H1 (cell line): ENCODE measurements at regions not wholly inside any gene's neighbourhood (a gene's known extent, or its start where the extent isn't known, plus 50 kb on each side); places are given as distances from the start of the nearest gene placed in this dataset.
"Not testable (repeated sequence)": the region's sequence is repeated elsewhere in the genome, so short reads cannot be mapped to it uniquely, and the experiment has no call there.

Experiments used
- CTCF ChIA-PET: fragments of 300-600 bp; sonication (Branson Sonifier 250); formaldehyde crosslinking; loops from one replicate; lab custom pipeline; 2021; ENCODE audit not compliant: partially characterized antibody; lab: Charles Lee
- POLR2A ChIA-PET: fragments of 300-600 bp; sonication (Branson Sonifier 250); formaldehyde crosslinking; loops from one replicate; lab custom pipeline; 2021; ENCODE audit warnings: inconsistent platforms; ENCODE audit not compliant: partially characterized antibody; lab: Charles Lee
- DNase-seq, 2 experiments: peaks; one replicate each; pipeline versions ENCODE4 v3.0.0 to v3.0.0-alpha.2; 2010 to 2022; ENCODE audit warnings: low spot score in 2 of 2, low read depth in 1 of 2, mixed read lengths in 1 of 2
- FAIRE-seq: peaks from 2 replicates; lab custom pipeline; 2011; peaks lifted over from hg19 to GRCh38; lab: Jason Lieb, UNC
- H2AFZ ChIP-seq: 2 replicates; pipeline ENCODE4 v1.8.1; 2012; ENCODE audit warnings: low read length, inconsistent platforms
- H2AK5ac ChIP-seq: 2 replicates; pipeline ENCODE4 v1.6.1; 2013; ENCODE audit warnings: low read depth, low read length
- H2BK120ac ChIP-seq: replicated peaks from 2 replicates; pipeline ENCODE3; 2013; ENCODE audit warnings: low read depth, low read length, inconsistent platforms
- H2BK12ac ChIP-seq: 2 replicates; pipeline ENCODE4 v1.6.1; 2013; ENCODE audit warnings: low read depth, low read length
- H2BK15ac ChIP-seq: 2 replicates; pipeline ENCODE4 v1.6.1; 2013; ENCODE audit warnings: low read length
- H2BK20ac ChIP-seq: 2 replicates; pipeline ENCODE4 v1.6.1; 2013; ENCODE audit warnings: low read length
- H2BK5ac ChIP-seq: 2 replicates; pipeline ENCODE4 v1.6.1; 2013; ENCODE audit warnings: low read depth, low read length
- H3K14ac ChIP-seq: 2 replicates; pipeline ENCODE4 v1.6.1; 2013; ENCODE audit warnings: inconsistent platforms; ENCODE audit not compliant: insufficient read length
- H3K18ac ChIP-seq: 2 replicates; pipeline ENCODE4 v1.6.1; 2013; ENCODE audit warnings: low read length; ENCODE audit errors: extremely low read depth
- H3K23ac ChIP-seq: 2 replicates; pipeline ENCODE4 v1.6.1; 2013; ENCODE audit warnings: inconsistent platforms; ENCODE audit not compliant: insufficient read length
- H3K23me2 ChIP-seq: 2 replicates; pipeline ENCODE4 v1.6.1; 2013; ENCODE audit warnings: low read depth, low read length
- H3K27ac ChIP-seq: 2 replicates; pipeline ENCODE4 v1.6.1; 2011; ENCODE audit warnings: low read depth, low read length, inconsistent platforms
- H3K27me3 ChIP-seq, 4 experiments: replicated peaks in 1 of 4; 1 replicate in 1 of 4; 2 replicates in 3 of 4; pipeline versions ENCODE4 v1.6.1 to v1.8.1; 2011 to 2013; ENCODE audit warnings: low read length in 3 of 4, mild to moderate bottlenecking in 3 of 4, inconsistent platforms in 2 of 4, mixed read lengths in 2 of 4, moderate library complexity in 1 of 4; ENCODE audit not compliant: control insufficient read depth in 3 of 4, insufficient read depth in 3 of 4; ENCODE audit errors: extremely low read depth in 1 of 4
- H3K36me3 ChIP-seq, 4 experiments: 2 replicates each; pipeline versions ENCODE4 v1.6.1 to v1.8.1; 2011 to 2013; ENCODE audit warnings: mild to moderate bottlenecking in 4 of 4, low read length in 3 of 4, moderate library complexity in 2 of 4, control low read depth in 1 of 4, inconsistent platforms in 1 of 4; ENCODE audit not compliant: insufficient read depth in 4 of 4, control insufficient read depth in 2 of 4
- H3K4ac ChIP-seq: replicated peaks from 2 replicates; pipeline ENCODE3; 2013; ENCODE audit warnings: low read length, low read depth, mixed read lengths, inconsistent platforms; ENCODE audit not compliant: insufficient read length
- H3K4me1 ChIP-seq, 4 experiments: replicated peaks in 1 of 4; 1 replicate in 1 of 4; 2 replicates in 3 of 4; pipeline versions ENCODE4 v1.6.1 to v1.8.1; 2011 to 2013; ENCODE audit warnings: low read length in 3 of 4, inconsistent platforms in 2 of 4, mixed read lengths in 1 of 4; ENCODE audit not compliant: insufficient read depth in 4 of 4, control insufficient read depth in 3 of 4
- H3K4me2 ChIP-seq, 2 experiments: 2 replicates each; pipeline versions ENCODE4 v1.6.1 to v1.8.1; 2011 to 2013; ENCODE audit warnings: low read depth in 2 of 2, low read length in 2 of 2, control low read depth in 1 of 2, inconsistent platforms in 1 of 2, mild to moderate bottlenecking in 1 of 2; ENCODE audit not compliant: insufficient read depth in 1 of 2
- H3K4me3 ChIP-seq, 4 experiments: fragments of 200-600, 300-600 bp in 1 of 4; sonication (generic), shearing (Covaris generic), sonication (Bioruptor Twin) in 1 of 4; 2 replicates each; pipeline versions ENCODE4 v1.5.1 to v1.8.1; 2011 to 2016; ENCODE audit warnings: low read length in 4 of 4, low read depth in 3 of 4, control low read depth in 2 of 4, inconsistent platforms in 2 of 4, mild to moderate bottlenecking in 2 of 4, mixed read lengths in 1 of 4, moderate library complexity in 1 of 4; ENCODE audit not compliant: insufficient read depth in 2 of 4; ENCODE audit errors: extremely low read depth in 1 of 4
- H3K56ac ChIP-seq: replicated peaks from 2 replicates; pipeline ENCODE3; 2013; ENCODE audit warnings: low read depth, mild to moderate bottlenecking, mixed read lengths, low read length, inconsistent platforms; ENCODE audit not compliant: insufficient read length
- H3K79me1 ChIP-seq: 2 replicates; pipeline ENCODE4 v1.6.1; 2013; ENCODE audit warnings: low read depth, low read length, control low read depth
- H3K79me2 ChIP-seq, 2 experiments: 2 replicates each; pipeline versions ENCODE4 v1.6.1 to v1.8.1; 2012 to 2013; ENCODE audit warnings: low read length in 2 of 2, mild to moderate bottlenecking in 2 of 2, inconsistent platforms in 1 of 2; ENCODE audit not compliant: insufficient read depth in 2 of 2, control insufficient read depth in 1 of 2
- H3K9ac ChIP-seq, 4 experiments: replicated peaks in 1 of 4; 1 replicate in 1 of 4; 2 replicates in 3 of 4; pipeline versions ENCODE4 v1.6.1 to v1.8.1; 2011 to 2013; ENCODE audit warnings: low read depth in 3 of 4, low read length in 3 of 4, control low read depth in 2 of 4, mild to moderate bottlenecking in 2 of 4, moderate library complexity in 2 of 4, inconsistent platforms in 1 of 4; ENCODE audit errors: extremely low read depth in 1 of 4
- H3K9me3 ChIP-seq, 2 experiments: 2 replicates each; pipeline versions ENCODE4 v1.6.1 to v1.8.1; 2012 to 2013; ENCODE audit warnings: mild to moderate bottlenecking in 2 of 2, moderate library complexity in 2 of 2, control low read depth in 1 of 2, inconsistent platforms in 1 of 2, low read depth in 1 of 2, low read length in 1 of 2, mixed read lengths in 1 of 2; ENCODE audit not compliant: insufficient read depth in 2 of 2
- H4K20me1 ChIP-seq, 2 experiments: replicated peaks in 1 of 2; 2 replicates each; pipeline versions ENCODE3 to v1.8.1; 2011 to 2013; ENCODE audit warnings: inconsistent platforms in 2 of 2, low read length in 2 of 2, mild to moderate bottlenecking in 1 of 2; ENCODE audit not compliant: insufficient read depth in 2 of 2, control insufficient read depth in 1 of 2
- H4K5ac ChIP-seq: 2 replicates; pipeline ENCODE4 v1.6.1; 2013; ENCODE audit warnings: low read length, low read depth, mixed read lengths, inconsistent platforms; ENCODE audit not compliant: insufficient read length
- H4K8ac ChIP-seq: 2 replicates; pipeline ENCODE4 v1.8.0; 2013; ENCODE audit warnings: mild to moderate bottlenecking, moderate library complexity, low read length, inconsistent platforms; ENCODE audit not compliant: insufficient read depth; ENCODE audit errors: extremely low read depth
- H4K91ac ChIP-seq: replicated peaks from 2 replicates; pipeline ENCODE3; 2013; ENCODE audit warnings: low read length, mixed read lengths, inconsistent platforms; ENCODE audit not compliant: insufficient read length
- whole genome bisulfite sequencing, 2 experiments: shearing (Covaris generic) in 1 of 2; methylation state at CpG; one replicate each; pipeline versions ENCODE4 v1.1.6 to v1.1.7; 2013 to 2015; ENCODE audit warnings: low lambda C conversion rate in 2 of 2, mixed read lengths in 2 of 2, inconsistent platforms in 1 of 2, low coverage in 1 of 2, missing lambda C conversion rate in 1 of 2; ENCODE audit not compliant: insufficient replicate concordance in 2 of 2, insufficient coverage in 1 of 2, insufficient read length in 1 of 2; ENCODE audit errors: extremely low coverage in 1 of 2, missing lambda C conversion rate in 1 of 2; 5-methylcytosine and 5-hydroxymethylcytosine counted together

- H2AK5ac ChIP-seq, H3K79me2 ChIP-seq, POLR2A ChIA-PET, H2BK120ac ChIP-seq, H3K9ac ChIP-seq, H2BK5ac ChIP-seq, H4K5ac ChIP-seq, H2BK12ac ChIP-seq, H3K36me3 ChIP-seq, H3K14ac ChIP-seq, H3K4me2 ChIP-seq, H2BK20ac ChIP-seq, H3K23ac ChIP-seq, H4K20me1 ChIP-seq, CTCF ChIA-PET, H3K23me2 ChIP-seq, H3K4ac ChIP-seq, H3K27ac ChIP-seq, H4K8ac ChIP-seq, H3K27me3 ChIP-seq, H2BK15ac ChIP-seq, H4K91ac ChIP-seq, H3K18ac ChIP-seq, H3K9me3 ChIP-seq, H3K79me1 ChIP-seq, FAIRE-seq, H2AFZ ChIP-seq, H3K4me3 ChIP-seq, H3K56ac ChIP-seq, DNase-seq: not testable (repeated sequence)
- H3K4me1 ChIP-seq: peaks cover 0 to 10% (median 2%) of the 10 kb centered on the region in 4 experiments; a peak in 5 of 7 replicates
- WGBS, 2 experiments: 90% methylated on average over 4 of the region's 4 CpGs; no CpG with 5 or more reads in 1 of the 2 experiments
Observed at GRCh38 chr1:244334842-244335241, 116.9 kb downstream of the ADSS2 start.
